Sigmoid colon (tissue), 6 donors: ENCODE measurements at regions not wholly inside any gene's neighbourhood (a gene's known extent, or its start where the extent isn't known, plus 50 kb on each side); places are given as distances from the start of the nearest gene placed in this dataset.

Experiments used
- DNase-seq: peaks from one replicate; pipeline ENCODE4 v3.0.0-alpha.2; 2019
- H3K27ac ChIP-seq, 4 donors: fragments of 200-600 bp; sonication (generic); one replicate each; pipeline ENCODE4 v1.5.1; 2016 to 2019; ENCODE audit warnings: mild to moderate bottlenecking in 1 of 4
- H3K27me3 ChIP-seq, 3 donors: fragments of 200-600 bp; sonication (generic); one replicate each; pipeline ENCODE4 v1.5.1; 2019; ENCODE audit warnings: mild to moderate bottlenecking in 1 of 3
- H3K36me3 ChIP-seq, 4 donors: fragments of 200-600 bp; sonication (generic); one replicate each; pipeline ENCODE4 v1.5.1; 2016 to 2019
- H3K4me1 ChIP-seq, 4 donors: fragments of 200-600 bp; sonication (generic); one replicate each; pipeline ENCODE4 v1.5.1; 2017 to 2019
- H3K4me3 ChIP-seq, 4 donors: fragments of 200-600 bp; sonication (generic); one replicate each; pipeline ENCODE4 v1.5.1; 2017 to 2019; ENCODE audit warnings: mild to moderate bottlenecking in 2 of 4, moderate library complexity in 1 of 4
- H3K9me3 ChIP-seq, 4 donors: fragments of 200-600 bp in 3 of 4; sonication (generic) in 3 of 4; one replicate each; pipeline versions ENCODE4 v1.5.1 to v1.6.1; 2013 to 2019
- CTCF ChIP-seq, 4 experiments: fragments of 450-650 bp in 3 of 4; fragments of 200-600 bp in 1 of 4; IDR thresholded peaks; one replicate each; pipeline ENCODE4 v1.5.1; 2016 to 2019; ENCODE audit warnings: antibody characterized with exemption in 4 of 4, mild to moderate bottlenecking in 3 of 4, moderate library complexity in 2 of 4
- EP300 ChIP-seq, 4 donors: sonication (generic); formaldehyde crosslinking; IDR thresholded peaks; one replicate each; pipeline ENCODE4 v1.6.1; 2017; ENCODE audit warnings: antibody characterized with exemption in 4 of 4
- POLR2A ChIP-seq, 2 donors: fragments of 450-650 bp; IDR thresholded peaks; one replicate each; pipeline ENCODE4 v1.6.1; 2016; ENCODE audit warnings: antibody characterized with exemption in 2 of 2, mild to moderate bottlenecking in 2 of 2, moderate library complexity in 2 of 2
- POLR2AphosphoS5 ChIP-seq, 4 donors: sonication (generic); formaldehyde crosslinking; IDR thresholded peaks; one replicate each; pipeline ENCODE4 v1.6.1; 2017; ENCODE audit warnings: antibody characterized with exemption in 4 of 4
- WGBS, 2 donors: extraction: QIAGEN DNeasy Blood & Tissue Kit; methylation state at CpG; one replicate each; pipeline ENCODE4 v1.1.7; 2013; 5-methylcytosine and 5-hydroxymethylcytosine counted together
- intact Hi-C: fragments of 100-400 bp; cut with DNase I; formaldehyde crosslinking; loops from one replicate; pipeline ENCODE4 v1.15.1; 2023
- donor health status: healthy with polysubstance abuse.
- donor health status: healthy.

- no peaks in the 10 kb centered on the region for H3K27me3 ChIP-seq
- TF ChIP-seq EP300 (IDR thresholded peaks at IDR 0.05), result no peak
- TF ChIP-seq CTCF (IDR thresholded peaks at IDR 0.05), result no peak
- no peak for TF ChIP-seq POLR2A (IDR thresholded peaks at IDR 0.05)
- no peak for TF ChIP-seq POLR2AphosphoS5 (IDR thresholded peaks at IDR 0.05)
- no peaks in the 10 kb centered on the region for H3K36me3 ChIP-seq
- no peak overlapping the region for H3K27ac ChIP-seq
- H3K4me3 ChIP-seq, result no peak overlapping the region
- no peak for DNase-seq
- WGBS, 2 donors, result 49 to 71% methylated on average over 4 of the region's 4 CpGs
- H3K4me1 ChIP-seq, result peaks cover 0 to 11% (median 0%) of the 10 kb centered on the region in 4 donors
- no peaks in the 10 kb centered on the region for H3K9me3 ChIP-seq
- intact Hi-C loops, result no loop called here
Measured at GRCh38 chr2:63668466-63668865, 79.7 kb downstream of the MDH1 start.

- intact Hi-C loops, result no loop called here
- TF ChIP-seq CTCF (IDR thresholded peaks at IDR 0.05) (no peak), POLR2A (IDR thresholded peaks at IDR 0.05) (no peak), POLR2AphosphoS5 (IDR thresholded peaks at IDR 0.05) (no peak), EP300 (IDR thresholded peaks at IDR 0.05) (no peak)
Measured at GRCh38 chr2:63669596-63669995, 80.8 kb downstream of the MDH1 start.

GRCh38 chr2:63673865-63674533, 85.2 kb downstream of the MDH1 start:
- 75 to 84% methylated on average over 4 of the region's 4 CpGs for WGBS, 2 donors
- intact Hi-C loops, result no loop called here

More at GRCh38 chr2:63669596-63669995, 80.8 kb downstream of the MDH1 start:
- Histone ChIP-seq H3K9me3 (no peaks in the 10 kb centered on the region), H3K4me1 (peaks cover 0 to 11% (median 0%) of the 10 kb centered on the region in 4 donors), H3K4me3 (no peak overlapping the region), H3K27me3 (no peaks in the 10 kb centered on the region), H3K36me3 (no peaks in the 10 kb centered on the region), H3K27ac (no peak overlapping the region)
- WGBS, 2 donors, result 82 to 86% methylated on average over 3 of the region's 3 CpGs
- no peak for DNase-seq

GRCh38 chr2:63675026-63675425, 86.3 kb downstream of the MDH1 start:
- no peaks in the 10 kb centered on the region for H3K27me3 ChIP-seq
- no peaks in the 10 kb centered on the region for H3K36me3 ChIP-seq
- peaks cover 0 to 10% (median 4%) of the 10 kb centered on the region in 4 donors for H3K4me1 ChIP-seq
- no peak for TF ChIP-seq EP300 (IDR thresholded peaks at IDR 0.05)
- TF ChIP-seq POLR2A (IDR thresholded peaks at IDR 0.05), result no peak
- TF ChIP-seq CTCF (IDR thresholded peaks at IDR 0.05), result no peak
- TF ChIP-seq POLR2AphosphoS5 (IDR thresholded peaks at IDR 0.05), result no peak
- WGBS, 2 donors, result 77 to 82% methylated on average over 1 of the region's 1 CpG
- DNase-seq, result no peak
- no peak overlapping the region for H3K27ac ChIP-seq
- H3K4me3 ChIP-seq, result no peak overlapping the region
- intact Hi-C loops, result no loop called here
- no peaks in the 10 kb centered on the region for H3K9me3 ChIP-seq

More at GRCh38 chr2:63673865-63674533, 85.2 kb downstream of the MDH1 start:
- H3K27ac ChIP-seq, result no peak overlapping the region
- peaks cover 0 to 10% (median 7%) of the 10 kb centered on the region in 4 donors for H3K4me1 ChIP-seq
- TF ChIP-seq CTCF (IDR thresholded peaks at IDR 0.05) (no peak), POLR2A (IDR thresholded peaks at IDR 0.05) (no peak), POLR2AphosphoS5 (IDR thresholded peaks at IDR 0.05) (no peak), EP300 (IDR thresholded peaks at IDR 0.05) (no peak)
- no peaks in the 10 kb centered on the region for H3K27me3 ChIP-seq
- H3K9me3 ChIP-seq, result no peaks in the 10 kb centered on the region
- H3K4me3 ChIP-seq, result no peak overlapping the region
- no peak for DNase-seq
- H3K36me3 ChIP-seq, result no peaks in the 10 kb centered on the region

- TF ChIP-seq CTCF (IDR thresholded peaks at IDR 0.05), result no peak
- no peak for TF ChIP-seq POLR2A (IDR thresholded peaks at IDR 0.05)
- no peak for TF ChIP-seq POLR2AphosphoS5 (IDR thresholded peaks at IDR 0.05)
- no peak for TF ChIP-seq EP300 (IDR thresholded peaks at IDR 0.05)
- Histone ChIP-seq H3K36me3 (no peaks in the 10 kb centered on the region), H3K27ac (no peak overlapping the region), H3K4me1 (peaks cover 0 to 10% (median 4%) of the 10 kb centered on the region in 4 donors), H3K9me3 (no peaks in the 10 kb centered on the region), H3K27me3 (no peaks in the 10 kb centered on the region), H3K4me3 (no peak overlapping the region)
- no peak for DNase-seq
- WGBS, 2 donors, result 23 to 33% methylated on average over 2 of the region's 2 CpGs
- intact Hi-C loops, result no loop called here
Measured at GRCh38 chr2:63676135-63676534, 87.4 kb downstream of the MDH1 start.
